22Rv1 (cell line): ENCODE measurements at regions not wholly inside any gene's neighbourhood (a gene's known extent, or its start where the extent isn't known, plus 50 kb on each side); places are given as distances from the start of the nearest gene placed in this dataset.

Experiments used
- H3K27ac ChIP-seq: fragments of 450-650 bp; 2 replicates; pipeline ENCODE4 v1.5.1; 2017
- ZFX ChIP-seq: fragments of 450-650 bp; IDR thresholded peaks from 2 replicates; pipeline ENCODE4 v1.6.1; 2017; ENCODE audit warnings: antibody characterized with exemption, borderline replicate concordance
- TF ChIP-seq, protein P1 (sequence below): fragments of 450-650 bp; IDR thresholded peaks from 2 replicates; pipeline ENCODE4 v1.5.1; 2017; ENCODE audit warnings: mild to moderate bottlenecking

DNA sequence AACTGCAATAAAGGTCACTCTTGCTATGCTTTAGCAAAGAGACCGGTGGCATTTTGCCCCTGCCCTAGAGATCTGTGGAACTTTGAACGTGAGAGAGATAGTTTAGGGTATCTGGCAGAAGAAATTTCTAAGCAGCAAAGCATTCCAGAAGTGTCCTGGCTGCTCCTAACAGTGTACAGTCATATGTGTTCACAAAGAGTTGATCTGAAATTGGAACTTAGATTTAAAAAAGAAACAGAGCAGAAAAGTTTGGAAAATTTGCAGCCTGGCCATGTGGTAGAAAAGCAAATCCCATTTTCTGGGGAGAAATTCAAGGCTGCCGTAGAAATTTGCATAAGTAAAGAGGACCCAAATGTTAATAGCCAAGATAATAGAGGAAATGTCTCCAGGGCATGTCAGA is 169.2 kb downstream of the FGF1 start:
- H3K27ac ChIP-seq, result no peak overlapping the region
- no peak for TF ChIP-seq ZFX
- TF ChIP-seq, protein P1, sequence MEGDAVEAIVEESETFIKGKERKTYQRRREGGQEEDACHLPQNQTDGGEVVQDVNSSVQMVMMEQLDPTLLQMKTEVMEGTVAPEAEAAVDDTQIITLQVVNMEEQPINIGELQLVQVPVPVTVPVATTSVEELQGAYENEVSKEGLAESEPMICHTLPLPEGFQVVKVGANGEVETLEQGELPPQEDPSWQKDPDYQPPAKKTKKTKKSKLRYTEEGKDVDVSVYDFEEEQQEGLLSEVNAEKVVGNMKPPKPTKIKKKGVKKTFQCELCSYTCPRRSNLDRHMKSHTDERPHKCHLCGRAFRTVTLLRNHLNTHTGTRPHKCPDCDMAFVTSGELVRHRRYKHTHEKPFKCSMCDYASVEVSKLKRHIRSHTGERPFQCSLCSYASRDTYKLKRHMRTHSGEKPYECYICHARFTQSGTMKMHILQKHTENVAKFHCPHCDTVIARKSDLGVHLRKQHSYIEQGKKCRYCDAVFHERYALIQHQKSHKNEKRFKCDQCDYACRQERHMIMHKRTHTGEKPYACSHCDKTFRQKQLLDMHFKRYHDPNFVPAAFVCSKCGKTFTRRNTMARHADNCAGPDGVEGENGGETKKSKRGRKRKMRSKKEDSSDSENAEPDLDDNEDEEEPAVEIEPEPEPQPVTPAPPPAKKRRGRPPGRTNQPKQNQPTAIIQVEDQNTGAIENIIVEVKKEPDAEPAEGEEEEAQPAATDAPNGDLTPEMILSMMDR, result no peak

DNA sequence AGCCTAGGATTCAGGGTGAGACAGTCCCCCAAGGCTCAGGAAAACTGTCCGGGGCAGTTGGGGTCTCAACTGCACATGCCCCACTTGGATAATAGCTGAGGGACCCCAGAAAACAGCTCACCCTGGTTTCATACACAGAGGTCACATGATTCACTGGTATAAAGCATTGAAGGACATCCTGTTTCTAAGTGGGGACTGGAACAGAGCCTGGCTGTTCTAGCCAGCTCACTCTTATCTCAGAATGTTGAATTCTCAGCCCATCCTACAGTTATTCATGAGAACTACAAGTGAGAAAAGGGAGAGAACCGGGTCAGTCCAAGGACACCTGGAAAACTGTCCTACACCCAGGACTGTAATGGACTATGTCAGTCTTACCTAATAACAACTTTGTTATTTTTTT is 170.9 kb downstream of the FGF1 start:
- no peak overlapping the region for H3K27ac ChIP-seq
- TF ChIP-seq, protein P1, result no peak
- TF ChIP-seq ZFX, result no peak

DNA sequence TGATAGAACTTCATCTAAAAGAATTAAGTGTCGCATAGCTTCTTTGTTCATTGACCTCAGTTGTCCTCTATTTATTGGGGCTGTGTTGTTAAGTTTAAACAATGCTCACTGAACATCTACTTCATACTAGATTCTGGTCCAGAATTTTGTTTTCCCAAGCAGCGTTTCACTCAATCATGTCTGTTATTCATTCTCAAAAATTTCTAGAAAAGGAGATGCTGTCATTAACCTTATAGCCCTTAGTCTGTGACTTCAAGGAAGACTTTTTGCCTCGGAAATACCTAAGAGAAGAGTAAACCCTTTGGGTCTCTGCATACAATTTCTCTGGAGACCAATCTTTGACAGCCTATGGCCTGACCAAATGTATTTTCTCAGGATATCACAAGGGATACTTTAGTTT is 171.7 kb downstream of the FGF1 start:
- TF ChIP-seq, protein P1, result no peak
- TF ChIP-seq ZFX, result no peak

DNA sequence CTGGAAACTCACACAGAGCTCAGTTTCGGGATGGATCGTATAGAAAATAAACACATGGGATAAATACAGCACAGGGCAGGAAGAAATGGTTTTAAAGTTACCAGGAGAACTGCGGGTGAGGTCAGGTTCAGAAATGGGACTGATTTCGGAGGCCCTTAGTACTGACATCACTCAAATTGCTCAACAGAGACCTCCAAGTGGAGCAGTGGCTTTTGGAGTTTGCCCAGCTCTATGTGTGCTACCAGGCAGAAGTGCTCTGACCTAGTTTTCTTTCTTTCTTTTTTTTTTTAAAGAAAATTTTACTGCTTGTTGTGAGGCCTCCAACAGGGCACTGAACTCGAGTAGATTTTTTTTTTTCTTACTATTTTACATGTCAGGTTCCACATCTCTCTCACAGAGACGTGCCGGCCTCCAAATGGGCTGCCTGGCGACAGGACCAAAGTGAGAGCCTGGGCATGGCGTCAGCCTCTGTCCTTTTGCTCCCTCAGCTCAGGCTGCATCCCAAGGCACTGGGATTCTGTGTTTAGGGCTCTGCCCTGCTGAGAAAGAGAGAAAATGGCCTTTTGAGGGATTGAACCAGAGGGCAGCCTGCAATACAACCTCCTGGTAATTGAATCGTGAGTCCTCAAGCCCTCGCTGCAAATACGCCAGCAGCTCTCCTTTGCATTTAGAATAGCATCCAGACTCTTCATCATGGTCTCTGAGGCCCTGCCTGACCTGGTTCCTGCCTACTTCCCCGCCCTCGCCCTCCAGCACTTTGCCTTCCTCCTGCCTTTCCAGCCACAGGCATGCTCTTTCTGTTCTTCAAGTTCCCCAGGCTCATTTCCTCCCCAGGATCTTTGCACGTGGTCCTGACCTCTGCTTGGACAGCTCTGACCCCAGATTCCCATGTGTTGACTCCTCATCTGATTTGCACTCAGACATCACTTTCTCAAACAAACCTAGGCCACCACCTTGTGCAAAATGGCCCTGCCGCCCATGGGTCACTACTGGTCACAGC is 173.5 kb downstream of the FGF1 start:
- H3K27ac ChIP-seq, result no peak overlapping the region
- TF ChIP-seq ZFX, result no peak
- TF ChIP-seq, protein P1, result no peak

More for the DNA sequence above, 171.7 kb downstream of the FGF1 start:
- no peak overlapping the region for H3K27ac ChIP-seq

DNA sequence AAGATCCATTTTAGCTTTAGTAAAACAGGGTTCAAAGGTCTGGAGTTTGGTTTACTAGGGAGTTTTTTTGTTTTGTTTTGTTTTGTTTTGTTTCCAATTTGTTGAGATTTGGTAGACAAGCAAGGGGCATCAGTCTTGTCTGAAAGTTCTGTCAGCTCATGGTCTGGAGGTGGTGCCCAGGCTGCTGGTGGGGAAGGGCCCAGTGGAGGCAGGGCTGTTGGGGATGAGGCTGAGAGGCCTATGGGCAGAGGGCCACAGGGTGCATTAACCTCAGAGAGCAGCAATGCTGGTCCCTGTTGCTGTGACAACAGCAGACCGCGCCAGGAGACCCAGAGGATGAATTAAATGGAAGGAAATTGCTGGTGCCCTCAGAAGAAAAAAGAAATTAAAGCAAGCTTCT is 174.5 kb downstream of the FGF1 start:
- no peak overlapping the region for H3K27ac ChIP-seq
- no peak for TF ChIP-seq ZFX
- TF ChIP-seq, protein P1, result no peak

DNA sequence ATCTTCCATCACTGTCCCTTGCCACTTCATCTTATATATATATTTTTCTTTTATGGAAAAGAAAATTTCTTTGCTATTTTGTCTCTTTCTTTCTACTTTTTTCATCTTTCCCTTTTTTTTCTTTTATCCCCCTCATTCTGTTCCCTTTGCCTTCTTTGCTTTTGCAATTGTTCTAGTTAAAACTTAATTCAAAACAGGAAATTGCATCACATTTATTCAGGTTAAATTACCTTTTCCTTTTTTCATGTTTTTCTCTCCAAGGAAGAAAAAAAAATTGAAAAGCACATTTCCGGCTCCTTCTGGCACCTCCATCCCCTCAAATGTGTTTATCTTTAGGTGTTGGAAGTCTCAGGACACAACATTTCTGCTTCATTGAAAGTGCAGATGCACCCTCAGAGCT is 176.9 kb downstream of the FGF1 start:
- H3K27ac ChIP-seq, result no peak overlapping the region

More for the DNA sequence above, 176.9 kb downstream of the FGF1 start:
- TF ChIP-seq, protein P1, result no peak
- TF ChIP-seq ZFX, result no peak
